ENCODE measurements at regions not wholly inside any gene's neighbourhood (a gene's known extent, or its start where the extent isn't known, plus 50 kb on each side); places are given as distances from the start of the nearest gene placed in this dataset.

DNA sequence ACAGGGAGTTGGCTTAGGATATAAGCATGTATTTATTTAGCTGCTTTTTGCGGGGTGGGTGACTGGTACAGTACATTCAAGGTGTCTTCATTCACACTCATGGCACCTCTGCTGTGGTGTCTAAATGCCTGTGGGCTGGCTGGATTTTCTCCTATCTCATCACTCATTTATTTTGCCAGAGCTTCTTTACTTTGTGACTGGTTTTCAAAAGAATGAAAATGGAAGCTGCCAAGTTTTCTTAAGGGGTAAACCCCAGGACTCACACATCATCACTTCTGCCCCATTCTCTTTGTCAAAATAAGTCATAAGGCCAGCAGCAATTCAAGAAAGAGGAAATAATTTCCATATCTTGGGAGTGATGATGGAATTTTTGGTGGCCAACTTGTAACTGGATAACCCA is 493.4 kb upstream of the ALCAM start:
- Histone ChIP-seq H2BK12ac (ENCODE audit: low read length) (no peak overlapping the region), H3K4me2 (ENCODE audit: insufficient read depth, low read length, poor library complexity, severe bottlenecking) (no peak overlapping the region), H3K27me3 (ENCODE audit: control insufficient read depth in 3 of 3, insufficient read depth in 3 of 3, low read depth in 1 of 3, low read length in 3 of 3) (no peaks in the 10 kb centered on the region), H2AFZ (ENCODE audit: low read length) (no peak overlapping the region), H3K23ac (ENCODE audit: low read depth, low read length, poor library complexity) (no peak overlapping the region), H4K91ac (ENCODE audit: low read depth, low read length, poor library complexity) (no peak overlapping the region), H3K27ac (replicated peaks; ENCODE audit: low read length) (no peak overlapping the region), H3K4me1 (ENCODE audit: control insufficient read depth in 2 of 2, insufficient read depth in 1 of 2, low read depth in 1 of 2, low read length in 2 of 2) (no peaks in the 10 kb centered on the region), H4K8ac (ENCODE audit: low read depth, low read length) (no peak overlapping the region), H3K4me3 (ENCODE audit: low read length in 2 of 2) (no peak overlapping the region), H2BK5ac (ENCODE audit: low read length) (no peak overlapping the region), H3K36me3 (replicated peaks in 1 of 2; ENCODE audit: control insufficient read depth in 2 of 2, insufficient read depth in 2 of 2, low read length in 2 of 2) (no peaks in the 10 kb centered on the region), H3K9ac (ENCODE audit: low read depth, low read length, poor library complexity) (no peak overlapping the region), H2BK120ac (ENCODE audit: low read depth, low read length) (no peak overlapping the region), H3K18ac (ENCODE audit: low read length) (no peak overlapping the region), H2AK5ac (ENCODE audit: low read depth, low read length) (no peak overlapping the region), H3K79me1 (ENCODE audit: low read depth, low read length) (no peaks in the 10 kb centered on the region), H3K4ac (ENCODE audit: low read length) (no peak overlapping the region), H2BK15ac (ENCODE audit: low read length) (no peak overlapping the region), H3K9me3 (replicated peaks in 1 of 2; ENCODE audit: control insufficient read depth in 2 of 2, insufficient read depth in 1 of 2, low read depth in 1 of 2, low read length in 2 of 2) (peaks cover 0 to 9% of the 10 kb centered on the region in 2 donors), H3K14ac (ENCODE audit: low read length) (no peak overlapping the region)
- WGBS, 2 donors (ENCODE audit: extremely low coverage in 2 of 2, insufficient read length in 2 of 2, insufficient replicate concordance in 1 of 2), result no CpG with 5 or more reads among the region's 1 CpG
- no peak for DNase-seq (ENCODE audit: low spot score)

GRCh38 chr3:104878395-104878794 is 488.3 kb upstream of the ALCAM start:
- no peak overlapping the region for H3K27ac ChIP-seq (replicated peaks; ENCODE audit: low read length)
- H3K23ac ChIP-seq (ENCODE audit: low read depth, low read length, poor library complexity), result no peak overlapping the region
- H2AK5ac ChIP-seq (ENCODE audit: low read depth, low read length), result no peak overlapping the region
- no peaks in the 10 kb centered on the region for H3K36me3 ChIP-seq (replicated peaks in 1 of 2; ENCODE audit: control insufficient read depth in 2 of 2, insufficient read depth in 2 of 2, low read length in 2 of 2)
- H4K91ac ChIP-seq (ENCODE audit: low read depth, low read length, poor library complexity), result no peak overlapping the region
- H2BK120ac ChIP-seq (ENCODE audit: low read depth, low read length), result no peak overlapping the region
- no peak overlapping the region for H2BK12ac ChIP-seq (ENCODE audit: low read length)
- H2AFZ ChIP-seq (ENCODE audit: low read length), result no peak overlapping the region
- no peaks in the 10 kb centered on the region for H3K79me1 ChIP-seq (ENCODE audit: low read depth, low read length)
- no peak overlapping the region for H2BK5ac ChIP-seq (ENCODE audit: low read length)
- H2BK15ac ChIP-seq (ENCODE audit: low read length), result no peak overlapping the region
- H3K14ac ChIP-seq (ENCODE audit: low read length), result no peak overlapping the region
- no peak overlapping the region for H3K4me3 ChIP-seq (ENCODE audit: low read length in 2 of 2)
- no peak overlapping the region for H3K4me2 ChIP-seq (ENCODE audit: insufficient read depth, low read length, poor library complexity, severe bottlenecking)
- no peak for DNase-seq (ENCODE audit: low spot score)
- H3K9me3 ChIP-seq (replicated peaks in 1 of 2; ENCODE audit: control insufficient read depth in 2 of 2, insufficient read depth in 1 of 2, low read depth in 1 of 2, low read length in 2 of 2), result peaks cover 0 to 11% of the 10 kb centered on the region in 2 donors
- no CpG with 5 or more reads among the region's 2 CpGs for WGBS, 2 donors (ENCODE audit: extremely low coverage in 2 of 2, insufficient read length in 2 of 2, insufficient replicate concordance in 1 of 2)
- no peak overlapping the region for H3K18ac ChIP-seq (ENCODE audit: low read length)
- H3K9ac ChIP-seq (ENCODE audit: low read depth, low read length, poor library complexity), result no peak overlapping the region
- H3K4me1 ChIP-seq (ENCODE audit: control insufficient read depth in 2 of 2, insufficient read depth in 1 of 2, low read depth in 1 of 2, low read length in 2 of 2), result no peaks in the 10 kb centered on the region
- H3K27me3 ChIP-seq (ENCODE audit: control insufficient read depth in 3 of 3, insufficient read depth in 3 of 3, low read depth in 1 of 3, low read length in 3 of 3), result no peaks in the 10 kb centered on the region
- H3K4ac ChIP-seq (ENCODE audit: low read length), result no peak overlapping the region
- no peak overlapping the region for H4K8ac ChIP-seq (ENCODE audit: low read depth, low read length)

DNA sequence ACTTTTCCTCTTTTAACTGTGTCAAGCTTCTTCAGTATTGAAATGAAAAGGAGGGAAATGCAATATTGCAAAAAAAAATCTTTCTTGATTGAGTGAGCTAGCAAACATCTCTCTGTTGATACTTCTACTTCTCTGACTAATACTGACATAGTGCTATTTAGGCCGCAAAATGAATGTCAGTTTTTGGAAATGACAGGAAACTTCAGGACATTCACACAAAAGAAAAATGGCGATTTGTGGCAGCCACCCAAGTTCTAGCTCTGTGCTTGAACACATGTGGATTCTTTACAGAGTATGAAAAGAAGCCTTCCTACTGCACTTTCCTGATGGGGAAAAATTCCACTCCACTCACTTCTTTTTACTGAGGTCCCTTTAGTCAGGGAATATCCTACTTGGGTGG is 486.8 kb upstream of the ALCAM start:
- no peak overlapping the region for H3K14ac ChIP-seq (ENCODE audit: low read length)
- no peak overlapping the region for H2AK5ac ChIP-seq (ENCODE audit: low read depth, low read length)
- no peaks in the 10 kb centered on the region for H3K79me1 ChIP-seq (ENCODE audit: low read depth, low read length)
- no peak overlapping the region for H2BK5ac ChIP-seq (ENCODE audit: low read length)
- no peak overlapping the region for H3K4me2 ChIP-seq (ENCODE audit: insufficient read depth, low read length, poor library complexity, severe bottlenecking)
- no peak overlapping the region for H2BK12ac ChIP-seq (ENCODE audit: low read length)
- no peak overlapping the region for H3K4ac ChIP-seq (ENCODE audit: low read length)
- H3K27me3 ChIP-seq (ENCODE audit: control insufficient read depth in 3 of 3, insufficient read depth in 3 of 3, low read depth in 1 of 3, low read length in 3 of 3), result no peaks in the 10 kb centered on the region
- no peak overlapping the region for H3K23ac ChIP-seq (ENCODE audit: low read depth, low read length, poor library complexity)
- H3K4me1 ChIP-seq (ENCODE audit: control insufficient read depth in 2 of 2, insufficient read depth in 1 of 2, low read depth in 1 of 2, low read length in 2 of 2), result no peaks in the 10 kb centered on the region
- no peak overlapping the region for H4K91ac ChIP-seq (ENCODE audit: low read depth, low read length, poor library complexity)
- no CpG with 5 or more reads among the region's 2 CpGs for WGBS, 2 donors (ENCODE audit: extremely low coverage in 2 of 2, insufficient read length in 2 of 2, insufficient replicate concordance in 1 of 2)
- no peak overlapping the region for H2BK120ac ChIP-seq (ENCODE audit: low read depth, low read length)
- peak overlapping the region; percentile 51 for H2AFZ ChIP-seq (ENCODE audit: low read length)
- no peak overlapping the region for H3K18ac ChIP-seq (ENCODE audit: low read length)
- H3K9ac ChIP-seq (ENCODE audit: low read depth, low read length, poor library complexity), result no peak overlapping the region
- no peak overlapping the region for H4K8ac ChIP-seq (ENCODE audit: low read depth, low read length)
- no peak overlapping the region for H3K4me3 ChIP-seq (ENCODE audit: low read length in 2 of 2)
- no peak for DNase-seq (ENCODE audit: low spot score)
- no peak overlapping the region for H3K27ac ChIP-seq (replicated peaks; ENCODE audit: low read length)
- peaks cover 0 to 11% of the 10 kb centered on the region in 2 donors for H3K9me3 ChIP-seq (replicated peaks in 1 of 2; ENCODE audit: control insufficient read depth in 2 of 2, insufficient read depth in 1 of 2, low read depth in 1 of 2, low read length in 2 of 2)
- no peak overlapping the region for H2BK15ac ChIP-seq (ENCODE audit: low read length)
- no peaks in the 10 kb centered on the region for H3K36me3 ChIP-seq (replicated peaks in 1 of 2; ENCODE audit: control insufficient read depth in 2 of 2, insufficient read depth in 2 of 2, low read length in 2 of 2)

GRCh38 chr3:104885214-104885814 is 481.4 kb upstream of the ALCAM start:
- Histone ChIP-seq H3K27me3 (ENCODE audit: control insufficient read depth in 3 of 3, insufficient read depth in 3 of 3, low read depth in 1 of 3, low read length in 3 of 3) (no peaks in the 10 kb centered on the region), H3K27ac (replicated peaks; ENCODE audit: low read length) (no peak overlapping the region), H2BK12ac (ENCODE audit: low read length) (no peak overlapping the region), H2BK15ac (ENCODE audit: low read length) (no peak overlapping the region), H3K4me1 (ENCODE audit: control insufficient read depth in 2 of 2, insufficient read depth in 1 of 2, low read depth in 1 of 2, low read length in 2 of 2) (no peaks in the 10 kb centered on the region), H3K9ac (ENCODE audit: low read depth, low read length, poor library complexity) (no peak overlapping the region), H3K9me3 (replicated peaks in 1 of 2; ENCODE audit: control insufficient read depth in 2 of 2, insufficient read depth in 1 of 2, low read depth in 1 of 2, low read length in 2 of 2) (no peaks in the 10 kb centered on the region), H2AK5ac (ENCODE audit: low read depth, low read length) (no peak overlapping the region), H4K91ac (ENCODE audit: low read depth, low read length, poor library complexity) (no peak overlapping the region), H2BK5ac (ENCODE audit: low read length) (no peak overlapping the region), H3K14ac (ENCODE audit: low read length) (no peak overlapping the region), H3K23ac (ENCODE audit: low read depth, low read length, poor library complexity) (no peak overlapping the region), H3K4me3 (ENCODE audit: low read length in 2 of 2) (no peak overlapping the region), H2BK120ac (ENCODE audit: low read depth, low read length) (no peak overlapping the region), H3K4me2 (ENCODE audit: insufficient read depth, low read length, poor library complexity, severe bottlenecking) (no peak overlapping the region), H3K4ac (ENCODE audit: low read length) (no peak overlapping the region), H4K8ac (ENCODE audit: low read depth, low read length) (no peak overlapping the region), H3K18ac (ENCODE audit: low read length) (no peak overlapping the region), H3K79me1 (ENCODE audit: low read depth, low read length) (no peaks in the 10 kb centered on the region), H3K36me3 (replicated peaks in 1 of 2; ENCODE audit: control insufficient read depth in 2 of 2, insufficient read depth in 2 of 2, low read length in 2 of 2) (no peaks in the 10 kb centered on the region), H2AFZ (ENCODE audit: low read length) (no peak overlapping the region)
- WGBS, 2 donors (ENCODE audit: extremely low coverage in 2 of 2, insufficient read length in 2 of 2, insufficient replicate concordance in 1 of 2), result no CpG with 5 or more reads among the region's 3 CpGs
- no peak for DNase-seq (ENCODE audit: low spot score)
